ENCODE measurements at regions not wholly inside any gene's neighbourhood (a gene's known extent, or its start where the extent isn't known, plus 50 kb on each side); places are given as distances from the start of the nearest gene placed in this dataset.

DNA sequence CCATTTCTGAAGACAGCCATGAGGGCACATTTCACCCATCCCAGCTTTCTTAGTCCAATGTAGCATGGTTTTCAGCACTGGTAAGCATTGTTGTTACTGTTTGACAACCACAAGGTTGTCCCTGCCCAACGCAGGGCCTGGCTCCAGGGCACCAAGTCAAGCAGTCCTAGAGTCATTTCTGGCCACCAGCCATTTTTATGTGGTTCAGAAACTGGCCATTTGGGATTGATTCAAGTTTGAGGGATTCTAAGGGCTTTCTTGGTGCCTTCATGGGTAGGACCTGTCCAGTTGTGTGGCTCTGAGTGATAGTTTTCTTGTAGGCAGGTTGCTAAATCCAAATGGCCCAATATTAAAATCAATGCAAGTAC is 535.4 kb upstream of the USP24 start:
- TF ChIP-seq, protein P1, sequence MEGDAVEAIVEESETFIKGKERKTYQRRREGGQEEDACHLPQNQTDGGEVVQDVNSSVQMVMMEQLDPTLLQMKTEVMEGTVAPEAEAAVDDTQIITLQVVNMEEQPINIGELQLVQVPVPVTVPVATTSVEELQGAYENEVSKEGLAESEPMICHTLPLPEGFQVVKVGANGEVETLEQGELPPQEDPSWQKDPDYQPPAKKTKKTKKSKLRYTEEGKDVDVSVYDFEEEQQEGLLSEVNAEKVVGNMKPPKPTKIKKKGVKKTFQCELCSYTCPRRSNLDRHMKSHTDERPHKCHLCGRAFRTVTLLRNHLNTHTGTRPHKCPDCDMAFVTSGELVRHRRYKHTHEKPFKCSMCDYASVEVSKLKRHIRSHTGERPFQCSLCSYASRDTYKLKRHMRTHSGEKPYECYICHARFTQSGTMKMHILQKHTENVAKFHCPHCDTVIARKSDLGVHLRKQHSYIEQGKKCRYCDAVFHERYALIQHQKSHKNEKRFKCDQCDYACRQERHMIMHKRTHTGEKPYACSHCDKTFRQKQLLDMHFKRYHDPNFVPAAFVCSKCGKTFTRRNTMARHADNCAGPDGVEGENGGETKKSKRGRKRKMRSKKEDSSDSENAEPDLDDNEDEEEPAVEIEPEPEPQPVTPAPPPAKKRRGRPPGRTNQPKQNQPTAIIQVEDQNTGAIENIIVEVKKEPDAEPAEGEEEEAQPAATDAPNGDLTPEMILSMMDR (IDR thresholded peaks at IDR 0.05): no peak
- TF ChIP-seq POLR2A (IDR thresholded peaks at IDR 0.05) (no peak), POLR2AphosphoS5 (IDR thresholded peaks at IDR 0.05) (no peak)

Data from prostate gland (tissue), 2 donors.